Fibroblast of peridontal ligament (primary cell): ENCODE measurements at regions not wholly inside any gene's neighbourhood (a gene's known extent, or its start where the extent isn't known, plus 50 kb on each side); places are given as distances from the start of the nearest gene placed in this dataset.
"Not testable (repeated sequence)": the region's sequence is repeated elsewhere in the genome, so short reads cannot be mapped to it uniquely, and the experiment has no call there.

Experiments used
- DNase-seq: peaks from one replicate; pipeline ENCODE4 v3.0.0-alpha.2; 2010; ENCODE audit errors: extremely low read depth

DNA sequence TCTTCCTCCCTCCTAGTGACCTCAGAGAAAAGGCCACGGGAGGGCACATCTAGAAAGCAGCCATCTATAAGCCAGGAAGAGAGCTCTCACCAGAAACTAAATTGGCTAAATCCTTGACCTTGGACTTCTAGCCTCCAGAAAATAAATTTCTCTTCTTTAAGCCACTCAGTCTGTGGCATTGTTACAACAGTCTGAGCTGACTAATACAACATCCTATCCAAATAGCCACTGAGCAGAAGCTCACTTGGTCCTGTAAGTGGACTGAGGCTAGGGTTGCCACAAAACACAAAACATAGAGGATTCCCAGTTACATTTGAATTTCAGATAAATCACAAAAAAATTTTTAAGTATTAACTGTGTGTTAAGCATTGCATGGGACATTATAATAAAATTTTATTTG, 383.4 kb downstream of the MLLT3 start:
- peak; percentile 12 for DNase-seq

- DNase-seq = no peak
Observed at GRCh38 chr9:20237686-20238085, 384.6 kb downstream of the MLLT3 start.

DNA sequence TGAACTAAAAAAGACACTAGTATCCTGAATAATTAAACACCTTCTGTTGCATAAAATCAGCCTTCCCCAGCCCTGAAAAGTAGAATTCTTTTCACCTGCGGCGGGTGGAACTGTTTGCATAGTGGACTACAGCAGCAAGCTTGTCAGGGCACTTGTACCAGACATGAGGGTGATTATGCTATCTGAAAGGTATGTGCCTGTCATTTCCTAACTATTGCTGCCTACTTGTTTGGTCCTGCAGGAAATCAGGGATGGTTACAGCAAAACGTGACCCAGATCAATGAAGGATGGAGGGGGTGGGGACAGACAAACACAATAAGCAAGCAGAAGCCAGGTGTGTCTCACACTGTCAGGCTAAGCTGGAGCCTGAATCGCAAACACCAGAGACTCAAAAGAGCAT, 385.6 kb downstream of the MLLT3 start:
- no peak for DNase-seq

DNA sequence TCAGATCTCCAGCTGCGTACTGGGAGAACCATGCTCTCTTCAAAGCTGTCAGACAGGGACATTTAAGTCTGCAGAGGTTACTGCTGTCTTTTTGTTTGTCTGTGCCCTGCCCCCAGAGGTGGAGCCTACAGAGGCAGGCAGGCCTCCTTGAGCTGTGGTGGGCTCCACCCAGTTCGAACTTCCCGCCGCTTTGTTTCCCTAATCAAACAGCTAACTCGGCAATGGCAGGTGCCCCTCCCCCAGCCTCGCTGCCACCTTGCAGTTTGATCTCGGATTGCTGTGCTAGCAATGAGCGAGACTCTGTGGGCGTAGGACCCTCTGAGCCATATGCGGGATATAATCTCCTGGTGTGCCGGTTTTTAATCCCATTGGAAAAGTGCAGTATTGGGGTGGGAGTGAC, 387.1 kb downstream of the MLLT3 start:
- DNase-seq = not testable (repeated sequence)

GRCh38 chr9:20228096-20228495, 394.2 kb downstream of the MLLT3 start:
- DNase-seq = no peak

DNA sequence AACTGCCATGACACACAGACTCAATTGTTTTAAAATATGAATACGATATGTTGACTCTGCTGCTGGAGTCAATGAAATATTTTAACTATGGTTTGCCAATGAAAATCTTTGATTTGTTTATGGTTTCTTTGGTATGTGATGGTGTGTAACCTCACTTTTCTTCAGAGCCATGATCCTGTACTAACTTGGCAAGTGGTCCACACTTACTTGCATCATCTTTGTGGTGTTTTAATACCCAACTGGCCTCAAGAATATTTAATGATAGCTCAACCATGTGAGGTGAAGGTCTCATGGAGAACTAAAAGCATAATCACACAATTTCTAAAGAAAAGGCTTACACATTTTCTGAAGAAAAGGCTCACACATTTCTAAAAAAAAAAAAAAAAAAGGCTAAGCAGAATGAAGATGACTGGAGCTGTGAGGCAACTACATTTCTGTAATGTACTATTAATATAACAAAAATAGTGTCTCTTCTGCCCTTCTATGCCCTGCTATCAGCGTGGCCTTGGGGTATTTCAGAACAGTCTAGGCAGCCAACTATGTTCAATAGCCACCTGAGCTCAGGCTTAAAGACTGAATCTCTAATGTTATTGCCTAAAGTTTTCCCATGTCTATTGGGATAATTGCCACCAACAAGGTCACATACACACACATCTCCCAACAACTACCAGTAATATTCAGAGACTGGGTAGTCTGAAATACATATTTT, 395.0 kb downstream of the MLLT3 start:
- peak; percentile 72 for DNase-seq

GRCh38 chr9:20226345-20226744, 396.0 kb downstream of the MLLT3 start:
- no peak for DNase-seq

- DNase-seq = peak; percentile 56
Observed at GRCh38 chr9:20225826-20226225, 396.5 kb downstream of the MLLT3 start.

DNA sequence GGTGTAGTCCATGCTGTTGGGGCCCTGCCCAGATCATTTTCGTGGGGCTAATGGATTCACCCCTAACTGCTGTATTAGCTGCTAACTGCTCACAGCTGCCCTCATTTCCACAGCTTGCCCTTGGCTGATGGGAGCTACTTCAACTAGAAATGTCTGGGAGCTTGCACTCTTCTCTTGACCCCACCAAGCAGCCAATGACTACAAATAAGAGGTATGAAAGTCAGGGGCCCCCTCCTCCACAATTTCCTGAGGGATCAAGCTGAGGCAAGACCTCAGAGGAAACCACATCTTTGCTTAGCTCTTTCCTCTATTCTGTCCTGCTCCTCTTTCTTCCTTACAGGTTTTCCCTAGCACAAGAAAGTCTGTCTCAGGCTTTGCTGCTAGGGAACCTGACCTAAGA, 397.5 kb downstream of the MLLT3 start:
- no peak for DNase-seq

DNA sequence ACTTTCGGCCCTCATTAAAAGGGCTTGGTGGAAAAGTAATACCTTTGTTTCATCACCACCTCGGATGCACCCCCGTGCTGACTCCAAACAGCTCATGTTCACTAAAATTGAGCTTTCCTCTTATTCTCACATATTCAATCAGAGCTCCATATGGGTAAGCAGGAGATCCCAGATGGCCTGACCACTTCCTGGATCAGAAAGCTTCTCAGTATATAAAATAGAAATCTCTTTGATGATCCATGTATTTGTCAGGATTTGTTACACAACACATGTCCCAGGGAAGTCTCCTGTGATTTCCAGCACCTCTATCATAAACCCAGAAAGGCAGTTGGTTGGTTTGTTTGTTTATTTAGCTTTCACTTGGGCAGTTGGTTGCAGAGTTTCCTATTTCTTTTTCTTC, 402.0 kb downstream of the MLLT3 start:
- DNase-seq = peak; percentile 27

- no peak for DNase-seq
Observed at GRCh38 chr9:20219437-20219836, 402.9 kb downstream of the MLLT3 start.

GRCh38 chr9:20217596-20217995, 404.7 kb downstream of the MLLT3 start:
- peak; percentile 49 for DNase-seq

GRCh38 chr9:20216438-20216837, 405.9 kb downstream of the MLLT3 start:
- no peak for DNase-seq

- DNase-seq = no peak
Observed at GRCh38 chr9:20215552-20215951, 406.7 kb downstream of the MLLT3 start.

DNA sequence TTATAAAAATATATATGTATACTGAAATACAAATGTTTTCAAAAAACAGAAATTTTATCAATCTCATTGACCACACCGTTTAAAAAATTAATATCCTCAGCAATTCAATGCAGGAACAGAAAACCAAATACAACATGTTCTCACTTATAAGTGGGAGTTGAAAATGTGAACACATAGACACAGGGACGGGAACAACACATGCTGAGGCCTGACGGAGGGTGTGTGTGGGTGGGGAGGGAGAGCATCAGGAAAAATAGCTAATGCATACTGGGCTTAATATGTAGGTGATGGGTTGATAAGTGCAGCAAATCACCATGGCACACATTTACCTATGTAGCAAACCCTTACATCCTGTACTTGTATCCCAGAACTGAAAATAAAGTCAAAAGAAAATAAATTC, 409.5 kb downstream of the MLLT3 start:
- DNase-seq = no peak

- no peak for DNase-seq
Observed at GRCh38 chr9:20209391-20210340, 412.6 kb downstream of the MLLT3 start.

DNA sequence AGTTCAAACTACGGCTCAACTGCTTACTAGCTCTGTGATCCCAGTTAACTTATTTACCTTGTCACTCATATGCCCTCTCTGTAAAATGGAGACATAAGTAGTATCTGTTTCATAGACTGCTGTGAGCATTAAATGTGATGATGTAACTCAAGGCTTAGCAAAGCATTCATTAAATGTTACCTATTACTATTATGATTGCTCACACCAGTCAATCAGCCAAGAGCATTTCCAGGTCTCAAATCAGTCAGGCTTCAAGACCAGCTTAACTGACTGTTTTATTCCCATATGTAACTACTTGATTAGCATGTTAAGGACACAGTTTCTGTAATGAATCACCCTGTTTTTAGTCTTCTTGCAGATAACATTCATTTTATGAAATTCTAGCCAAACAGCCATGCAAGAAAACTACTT, 413.3 kb downstream of the MLLT3 start:
- DNase-seq = no peak

DNA sequence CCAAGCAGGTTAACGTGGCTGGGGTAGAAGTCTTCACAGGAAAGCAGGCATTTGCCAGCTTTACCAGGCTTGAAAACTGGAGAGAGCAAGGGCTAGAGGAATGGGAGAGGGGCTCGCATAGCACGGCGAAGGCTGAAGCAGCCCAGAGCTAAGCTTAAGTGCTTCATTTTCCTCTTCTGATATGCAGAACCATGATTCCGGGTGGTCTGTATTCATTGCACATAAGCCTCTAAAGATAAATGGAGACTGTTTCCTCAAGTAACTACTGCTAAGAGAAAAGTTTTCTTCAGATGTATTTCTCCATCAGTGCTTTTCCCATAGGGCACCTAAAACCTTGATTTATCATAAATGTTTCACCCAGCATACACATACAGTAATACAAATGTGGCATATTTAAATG, 414.1 kb downstream of the MLLT3 start:
- DNase-seq = no peak

DNA sequence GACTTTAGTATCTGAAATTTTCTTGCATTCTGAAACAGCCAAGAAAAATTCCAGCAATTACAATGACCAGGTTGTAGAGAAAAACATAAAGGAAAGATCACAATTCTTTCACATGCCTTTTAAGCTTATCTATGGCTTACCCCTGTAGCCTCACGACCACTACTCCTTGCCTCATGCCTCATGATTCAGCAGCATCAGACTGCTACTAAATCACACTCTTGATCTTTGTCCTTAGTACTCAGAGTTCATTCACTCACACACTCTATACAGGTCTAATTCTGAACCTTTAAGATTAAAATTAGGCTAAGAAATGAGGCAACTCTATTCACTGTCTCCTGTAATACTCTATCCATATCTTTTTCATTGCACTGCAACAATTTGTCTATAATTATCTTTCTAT, 415.1 kb downstream of the MLLT3 start:
- DNase-seq = no peak

GRCh38 chr9:20205821-20206220, 416.5 kb downstream of the MLLT3 start:
- peak; percentile 36 for DNase-seq

- DNase-seq = no peak
Observed at GRCh38 chr9:20200991-20201431, 412.2 kb upstream of the SLC24A2 start.

GRCh38 chr9:20200581-20200980, 411.7 kb upstream of the SLC24A2 start:
- no peak for DNase-seq

DNA sequence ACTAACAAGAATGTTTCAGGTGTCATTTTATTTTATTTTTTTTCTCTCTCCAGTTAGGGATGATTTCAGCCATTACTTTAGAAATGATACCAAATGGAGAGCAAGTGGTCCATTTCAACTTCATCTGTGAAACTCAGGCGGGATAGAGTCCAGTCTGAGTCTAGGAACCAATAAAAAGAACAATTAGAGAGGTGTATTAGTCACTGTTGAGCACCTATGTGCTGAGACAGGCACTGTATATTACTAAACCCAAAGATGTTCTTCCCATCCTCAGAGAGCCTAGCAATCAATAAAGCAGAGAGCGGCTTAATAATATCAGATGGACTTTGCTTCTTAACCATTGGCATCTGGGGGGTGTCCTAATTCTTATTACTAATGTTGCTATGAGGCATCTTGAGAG, 410.3 kb upstream of the SLC24A2 start:
- no peak for DNase-seq
